ENCODE measurements at regions not wholly inside any gene's neighbourhood (a gene's known extent, or its start where the extent isn't known, plus 50 kb on each side); places are given as distances from the start of the nearest gene placed in this dataset.
"Not testable (repeated sequence)": the region's sequence is repeated elsewhere in the genome, so short reads cannot be mapped to it uniquely, and the experiment has no call there.

DNA sequence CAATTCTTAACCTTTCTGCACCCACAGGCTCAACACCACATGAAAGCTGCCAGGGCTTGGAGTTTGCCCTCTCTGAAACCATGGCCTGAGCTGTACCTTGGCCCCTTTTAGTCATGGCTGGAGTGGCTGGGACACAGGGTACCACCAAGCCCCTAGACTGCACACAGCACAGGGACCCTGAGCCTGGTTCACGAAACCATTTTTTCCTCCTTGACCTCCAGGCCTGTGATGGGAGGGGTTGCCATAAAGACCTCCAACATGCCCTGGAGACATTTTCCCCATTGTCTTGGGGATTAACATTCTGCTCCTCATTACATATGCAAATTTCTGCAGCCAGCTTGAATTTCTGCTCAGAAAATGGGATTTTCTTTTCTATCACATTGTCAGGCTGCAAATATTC, 113.4 kb downstream of the XPNPEP1 start:
- not testable (repeated sequence) for H3K27ac ChIP-seq; H3K4me1 ChIP-seq (ENCODE audit: control insufficient read depth in 1 of 2, low read depth in 2 of 2); H3K27me3 ChIP-seq (replicated peaks; ENCODE audit: insufficient read depth); H3K4me3 ChIP-seq; ATAC-seq (ENCODE audit: insufficient number of reproducible peaks, low FRiP score, low read depth); DNase-seq (ENCODE audit: low spot score); H3K9me3 ChIP-seq; H3K36me3 ChIP-seq

DNA sequence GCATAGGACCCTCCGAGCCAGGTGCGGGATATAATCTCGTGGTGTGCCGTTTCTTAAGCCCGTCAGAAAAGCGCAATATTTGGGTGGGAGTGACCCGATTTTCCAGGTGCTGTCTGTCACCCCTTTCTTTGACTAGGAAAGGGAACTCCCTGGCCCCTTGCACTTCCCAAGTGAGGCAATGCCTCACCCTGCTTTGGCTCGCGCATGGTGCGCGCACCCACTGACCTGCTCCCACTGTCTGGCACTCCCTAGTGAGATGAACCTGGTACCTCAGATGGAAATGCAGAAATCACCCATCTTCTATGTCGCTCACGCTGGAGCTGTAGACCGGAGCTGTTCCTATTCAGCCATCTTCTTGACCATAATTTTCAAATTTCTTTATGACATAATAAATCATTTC, 122.1 kb downstream of the XPNPEP1 start:
- H3K27ac ChIP-seq; H3K4me1 ChIP-seq (ENCODE audit: control insufficient read depth in 1 of 2, low read depth in 2 of 2); DNase-seq (ENCODE audit: low spot score); H3K4me3 ChIP-seq; H3K36me3 ChIP-seq; ATAC-seq (ENCODE audit: insufficient number of reproducible peaks, low FRiP score, low read depth); H3K27me3 ChIP-seq (replicated peaks; ENCODE audit: insufficient read depth): not testable (repeated sequence)
- H3K9me3 ChIP-seq: peaks cover 11% of the 10 kb centered on the region

DNA sequence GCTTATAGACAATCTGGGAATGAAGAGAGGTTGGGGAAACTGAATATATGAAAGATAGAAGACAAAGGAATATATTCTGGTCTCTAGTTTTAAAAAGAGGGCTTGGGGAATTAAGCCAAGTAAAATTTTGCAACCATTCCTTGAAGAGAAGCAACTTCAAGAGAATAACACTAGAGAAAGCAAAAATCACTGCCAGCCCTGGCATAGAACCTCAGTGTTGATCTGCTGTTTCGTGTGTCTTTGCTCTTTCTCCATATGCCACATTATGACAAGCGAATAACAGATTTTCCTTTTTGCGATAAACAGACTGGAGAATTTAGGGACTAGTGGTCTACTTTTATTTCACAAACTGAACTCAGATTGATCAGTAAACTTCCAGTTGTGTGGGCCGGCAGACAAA, 132.7 kb downstream of the XPNPEP1 start:
- Histone ChIP-seq H3K4me1 (ENCODE audit: control insufficient read depth in 1 of 2, low read depth in 2 of 2) (no peaks in the 10 kb centered on the region), H3K4me3 (no peak overlapping the region), H3K27me3 (replicated peaks; ENCODE audit: insufficient read depth) (no peaks in the 10 kb centered on the region), H3K9me3 (no peaks in the 10 kb centered on the region), H3K36me3 (no peaks in the 10 kb centered on the region), H3K27ac (no peak overlapping the region)
- TF ChIP-seq, protein P1, sequence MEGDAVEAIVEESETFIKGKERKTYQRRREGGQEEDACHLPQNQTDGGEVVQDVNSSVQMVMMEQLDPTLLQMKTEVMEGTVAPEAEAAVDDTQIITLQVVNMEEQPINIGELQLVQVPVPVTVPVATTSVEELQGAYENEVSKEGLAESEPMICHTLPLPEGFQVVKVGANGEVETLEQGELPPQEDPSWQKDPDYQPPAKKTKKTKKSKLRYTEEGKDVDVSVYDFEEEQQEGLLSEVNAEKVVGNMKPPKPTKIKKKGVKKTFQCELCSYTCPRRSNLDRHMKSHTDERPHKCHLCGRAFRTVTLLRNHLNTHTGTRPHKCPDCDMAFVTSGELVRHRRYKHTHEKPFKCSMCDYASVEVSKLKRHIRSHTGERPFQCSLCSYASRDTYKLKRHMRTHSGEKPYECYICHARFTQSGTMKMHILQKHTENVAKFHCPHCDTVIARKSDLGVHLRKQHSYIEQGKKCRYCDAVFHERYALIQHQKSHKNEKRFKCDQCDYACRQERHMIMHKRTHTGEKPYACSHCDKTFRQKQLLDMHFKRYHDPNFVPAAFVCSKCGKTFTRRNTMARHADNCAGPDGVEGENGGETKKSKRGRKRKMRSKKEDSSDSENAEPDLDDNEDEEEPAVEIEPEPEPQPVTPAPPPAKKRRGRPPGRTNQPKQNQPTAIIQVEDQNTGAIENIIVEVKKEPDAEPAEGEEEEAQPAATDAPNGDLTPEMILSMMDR (IDR thresholded peaks at IDR 0.05): no peak
- DNase-seq (ENCODE audit: low spot score) (no peak), ATAC-seq (ENCODE audit: insufficient number of reproducible peaks, low FRiP score, low read depth) (no peak)

DNA sequence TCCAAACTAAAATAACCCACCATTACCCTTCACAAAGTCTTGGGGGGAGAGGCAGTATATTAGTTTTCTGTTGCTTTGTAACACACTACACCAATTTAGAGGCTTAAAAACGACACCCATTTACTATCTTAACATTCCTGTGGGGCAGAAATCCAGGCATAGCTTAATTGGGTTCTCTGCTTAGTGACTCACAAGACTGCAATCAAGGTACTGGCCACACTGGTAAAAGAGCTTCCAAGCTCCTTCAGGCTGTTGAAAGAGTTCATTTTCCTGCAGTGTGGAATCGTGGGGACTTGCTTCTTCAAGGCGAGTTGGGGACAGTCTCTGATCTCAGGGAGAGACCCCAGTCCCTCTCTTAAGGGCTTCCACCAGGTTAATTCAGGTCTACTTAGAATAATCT, 139.1 kb downstream of the XPNPEP1 start:
- H3K9me3 ChIP-seq: no peaks in the 10 kb centered on the region
- no peaks in the 10 kb centered on the region for H3K36me3 ChIP-seq
- TF ChIP-seq, protein P1 (IDR thresholded peaks at IDR 0.05): no peak
- no peak overlapping the region for H3K4me3 ChIP-seq
- no peaks in the 10 kb centered on the region for H3K27me3 ChIP-seq (replicated peaks; ENCODE audit: insufficient read depth)
- no peak overlapping the region for H3K27ac ChIP-seq
- no peak for DNase-seq (ENCODE audit: low spot score)
- no peak for ATAC-seq (ENCODE audit: insufficient number of reproducible peaks, low FRiP score, low read depth)
- no peaks in the 10 kb centered on the region for H3K4me1 ChIP-seq (ENCODE audit: control insufficient read depth in 1 of 2, low read depth in 2 of 2)

DNA sequence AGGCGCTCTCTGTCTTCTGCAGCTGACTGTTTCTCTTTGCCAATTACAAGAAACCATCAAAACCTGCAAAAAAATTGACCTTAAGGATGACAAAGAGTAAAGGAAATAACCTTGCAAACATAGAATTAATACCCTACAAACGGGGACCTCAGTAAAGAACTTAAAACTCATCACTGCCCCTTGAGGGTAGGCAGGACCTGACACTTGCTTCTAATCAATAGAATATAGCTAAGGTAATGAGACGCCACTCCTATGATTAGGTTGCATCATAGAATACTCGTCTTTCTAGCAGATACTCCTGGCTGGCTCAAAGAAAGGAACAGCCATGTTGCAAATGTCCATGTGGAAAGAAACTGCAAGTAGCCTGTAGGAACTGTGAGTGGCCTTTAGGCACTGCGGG, 140.0 kb downstream of the XPNPEP1 start:
- TF ChIP-seq, protein P1 (IDR thresholded peaks at IDR 0.05): no peak
- no peaks in the 10 kb centered on the region for H3K4me1 ChIP-seq (ENCODE audit: control insufficient read depth in 1 of 2, low read depth in 2 of 2)
- ATAC-seq (ENCODE audit: insufficient number of reproducible peaks, low FRiP score, low read depth): no peak
- no peak overlapping the region for H3K4me3 ChIP-seq
- H3K9me3 ChIP-seq: no peaks in the 10 kb centered on the region
- no peaks in the 10 kb centered on the region for H3K27me3 ChIP-seq (replicated peaks; ENCODE audit: insufficient read depth)
- DNase-seq (ENCODE audit: low spot score): no peak
- no peak overlapping the region for H3K27ac ChIP-seq
- H3K36me3 ChIP-seq: no peaks in the 10 kb centered on the region

DNA sequence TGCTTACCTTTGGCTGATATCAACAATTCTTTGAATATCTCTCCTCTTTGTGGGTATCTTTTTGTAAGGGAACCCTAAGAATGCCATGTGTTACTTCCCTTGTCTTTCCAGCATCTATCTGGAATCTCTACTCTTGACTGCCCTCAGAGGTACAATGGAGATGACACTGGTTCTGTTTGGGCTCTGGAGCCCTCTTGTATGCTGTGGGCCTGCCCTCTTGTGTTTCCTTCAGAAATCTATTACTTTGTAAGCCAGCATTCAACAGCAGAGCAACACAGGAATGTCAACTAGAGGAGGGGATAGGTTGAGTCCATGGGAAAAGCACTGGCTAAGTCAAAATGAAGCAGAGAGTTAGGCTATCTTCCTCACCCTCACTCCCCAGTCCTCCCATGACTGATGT, 142.3 kb downstream of the XPNPEP1 start:
- H3K4me1 ChIP-seq (ENCODE audit: control insufficient read depth in 1 of 2, low read depth in 2 of 2): no peaks in the 10 kb centered on the region
- H3K4me3 ChIP-seq: no peak overlapping the region
- no peaks in the 10 kb centered on the region for H3K9me3 ChIP-seq
- TF ChIP-seq, protein P1 (IDR thresholded peaks at IDR 0.05): no peak
- ATAC-seq (ENCODE audit: insufficient number of reproducible peaks, low FRiP score, low read depth) (no peak), DNase-seq (ENCODE audit: low spot score) (no peak)
- no peak overlapping the region for H3K27ac ChIP-seq
- H3K27me3 ChIP-seq (replicated peaks; ENCODE audit: insufficient read depth): no peaks in the 10 kb centered on the region
- no peaks in the 10 kb centered on the region for H3K36me3 ChIP-seq
